Stimulated activated CD4-positive, alpha-beta T cell treated with anti-CD3 and anti-CD28 coated beads, Interleukin-2, amount 100 ng/mL, for 24 hours (primary cell): ENCODE measurements at regions not wholly inside any gene's neighbourhood (a gene's known extent, or its start where the extent isn't known, plus 50 kb on each side); places are given as distances from the start of the nearest gene placed in this dataset.

Source experiments
- DNase-seq, 2 donors: peaks; one replicate each; pipeline ENCODE4 v3.0.0-alpha.2; 2020

DNA sequence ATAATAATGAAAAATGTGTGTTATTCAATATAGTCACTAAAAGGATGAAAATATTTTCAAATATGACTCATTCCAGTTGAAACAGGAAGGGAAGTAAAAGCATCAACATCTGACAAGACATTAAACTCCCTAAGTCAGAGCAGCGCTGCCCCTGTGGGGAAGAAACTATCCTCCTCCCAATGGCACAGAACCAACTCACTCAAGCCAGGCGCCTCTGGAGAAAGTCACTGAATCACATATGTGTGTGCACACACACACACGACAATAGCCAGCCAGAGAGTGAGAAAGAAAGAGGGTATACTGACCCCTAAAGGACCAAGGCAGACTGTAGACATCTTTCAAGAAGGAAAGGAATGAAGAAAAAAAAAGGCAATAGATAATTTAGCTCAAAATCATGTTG is 126.9 kb downstream of the SETD4 start:
- no peak for DNase-seq

DNA sequence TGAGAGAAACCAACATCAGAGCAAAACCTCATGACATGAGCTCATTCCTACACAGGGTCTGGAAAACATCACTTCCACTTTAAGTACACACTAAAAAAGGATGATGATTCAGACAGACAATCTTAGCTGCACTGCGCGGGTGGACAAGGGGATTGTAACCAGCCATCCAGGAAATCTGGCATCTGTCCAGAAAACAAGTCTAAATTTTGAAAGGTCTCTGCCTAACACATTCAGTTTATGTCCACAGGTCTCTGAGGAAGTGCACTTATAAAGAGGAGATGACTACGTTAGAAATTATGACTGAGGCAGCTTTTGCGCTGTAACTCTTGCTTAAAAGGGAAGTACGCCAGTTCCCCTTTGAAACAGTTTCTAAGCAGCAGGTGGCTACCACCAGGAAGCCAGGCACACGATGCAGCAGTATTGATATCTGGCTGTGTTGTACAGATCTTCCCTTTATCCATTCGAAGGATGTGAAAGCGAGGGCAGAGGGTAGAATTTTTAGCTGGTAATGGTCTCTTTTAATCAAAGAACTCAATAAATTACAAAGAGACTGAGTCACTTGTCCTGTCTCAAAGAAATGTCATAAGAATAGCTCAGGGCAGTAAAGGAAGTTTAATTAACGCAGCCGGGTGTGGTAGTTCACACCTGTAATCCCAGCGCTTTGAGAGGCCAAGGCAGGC is 128.0 kb downstream of the SETD4 start:
- DNase-seq, result no peak

DNA sequence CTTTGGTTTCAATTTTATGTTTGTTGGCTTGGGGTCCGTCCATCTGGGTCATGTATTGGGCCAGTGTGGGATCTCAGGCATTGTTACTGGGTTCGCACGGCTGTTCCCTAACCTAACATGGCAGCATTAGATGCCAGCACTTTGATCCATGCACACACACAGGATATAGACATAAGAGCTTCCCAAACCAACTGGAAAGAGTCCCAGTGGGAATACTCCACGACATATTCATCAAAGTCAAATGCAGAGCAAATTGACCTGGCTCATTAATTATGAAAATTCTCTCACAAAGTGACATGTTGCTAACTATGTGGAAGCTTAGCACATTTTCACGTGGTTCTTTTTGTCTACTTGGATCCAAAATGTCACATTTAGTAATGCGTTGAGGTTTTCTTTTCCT is 130.4 kb downstream of the SETD4 start:
- no peak for DNase-seq

DNA sequence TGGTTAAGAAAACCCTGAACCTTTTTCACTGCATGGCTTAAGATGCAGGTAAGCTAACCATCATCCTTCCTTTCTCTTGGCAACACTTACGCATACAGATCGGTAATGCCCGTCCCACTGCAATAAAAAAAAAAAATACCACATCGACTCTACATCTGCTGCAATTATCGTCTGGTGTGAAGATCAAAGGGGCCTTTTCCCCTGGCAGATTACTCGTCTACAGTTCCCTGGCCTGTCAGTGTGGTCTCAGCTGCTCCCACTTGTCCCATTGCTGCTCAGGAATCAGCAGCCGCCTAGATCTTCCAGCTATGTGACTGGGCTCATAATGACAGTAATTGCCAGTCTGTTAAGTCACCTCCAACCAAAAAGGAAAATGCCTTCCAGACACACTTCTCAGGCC is 133.1 kb downstream of the SETD4 start:
- DNase-seq, result no peak

DNA sequence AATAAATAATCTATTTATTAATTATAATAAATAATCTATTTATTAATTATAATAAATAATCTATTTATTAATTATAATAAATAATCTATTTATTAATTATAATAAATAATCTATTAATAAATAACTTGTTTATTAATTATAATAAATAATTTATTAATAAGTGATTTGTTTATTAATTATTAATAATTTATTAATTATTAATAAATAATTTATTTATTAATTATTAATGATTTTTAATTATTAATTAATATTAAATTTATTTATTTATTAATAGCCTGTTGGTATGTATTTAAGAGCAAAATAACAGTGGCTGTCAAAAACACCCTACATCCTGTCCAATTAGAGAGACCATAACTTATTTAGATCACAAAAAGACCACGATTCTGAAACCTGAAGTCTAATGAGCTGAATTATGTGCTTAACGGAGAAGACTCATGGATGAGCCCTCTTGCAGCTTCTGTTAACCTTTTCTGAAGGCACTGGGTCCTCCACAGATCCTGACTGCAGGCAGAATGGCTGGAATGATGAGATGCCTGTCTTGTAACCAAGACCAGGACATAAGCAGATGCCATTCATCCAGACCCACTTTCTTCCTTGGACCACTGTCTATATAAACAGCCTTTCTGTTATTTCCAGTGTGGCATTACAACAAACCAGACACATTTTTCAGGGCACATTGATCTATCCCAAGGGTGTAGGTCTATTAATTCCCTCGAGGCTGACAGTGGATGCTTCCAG is 134.2 kb downstream of the SETD4 start:
- DNase-seq, result no peak

DNA sequence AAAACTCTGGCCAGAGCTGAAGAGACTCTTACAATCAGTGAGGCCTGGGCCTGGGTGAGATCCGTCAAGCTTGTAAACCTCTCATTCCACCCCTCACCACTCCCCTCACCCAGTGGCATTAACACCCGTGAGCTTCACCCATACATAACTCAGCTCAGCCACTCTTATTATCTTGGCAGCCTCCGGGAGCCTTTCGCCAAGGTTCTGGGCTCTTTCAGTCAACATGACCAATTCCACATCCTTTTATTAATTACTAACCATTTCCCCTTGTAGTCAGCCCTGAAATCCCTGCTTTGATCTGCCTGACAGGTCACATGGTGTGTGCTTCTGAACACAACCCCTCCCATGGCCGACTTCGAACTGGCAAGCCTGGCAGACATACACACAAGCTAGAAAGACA is 134.8 kb downstream of the SETD4 start:
- DNase-seq, result peak in 1 of 2 donors; percentile 19

DNA sequence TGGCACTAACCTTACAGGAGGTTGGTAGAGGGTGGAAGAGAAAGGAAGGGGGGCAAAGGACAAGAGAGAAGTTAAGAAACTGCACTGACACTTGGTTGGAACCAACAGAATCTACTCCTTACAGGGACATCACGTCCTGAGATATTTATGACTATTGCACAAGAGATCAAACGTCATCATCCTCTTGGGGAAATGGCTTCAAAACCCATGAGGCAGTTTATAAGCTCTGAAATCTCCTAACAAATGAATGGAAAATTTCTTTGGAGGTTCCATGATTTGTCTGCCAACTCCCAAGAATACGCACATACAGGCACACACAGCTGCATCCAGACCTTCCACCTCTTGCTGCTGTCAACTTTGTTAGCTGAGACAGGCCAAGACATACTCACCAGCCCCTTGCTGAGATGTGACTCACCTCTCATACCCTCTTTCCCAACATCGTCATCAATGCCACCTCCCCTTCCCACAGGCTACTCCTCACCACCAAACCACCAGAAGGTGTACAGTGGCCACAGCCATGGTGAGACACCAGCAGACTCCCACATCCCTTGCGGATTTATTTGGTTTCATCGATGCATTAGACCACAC is 135.5 kb downstream of the SETD4 start:
- DNase-seq, result no peak

DNA sequence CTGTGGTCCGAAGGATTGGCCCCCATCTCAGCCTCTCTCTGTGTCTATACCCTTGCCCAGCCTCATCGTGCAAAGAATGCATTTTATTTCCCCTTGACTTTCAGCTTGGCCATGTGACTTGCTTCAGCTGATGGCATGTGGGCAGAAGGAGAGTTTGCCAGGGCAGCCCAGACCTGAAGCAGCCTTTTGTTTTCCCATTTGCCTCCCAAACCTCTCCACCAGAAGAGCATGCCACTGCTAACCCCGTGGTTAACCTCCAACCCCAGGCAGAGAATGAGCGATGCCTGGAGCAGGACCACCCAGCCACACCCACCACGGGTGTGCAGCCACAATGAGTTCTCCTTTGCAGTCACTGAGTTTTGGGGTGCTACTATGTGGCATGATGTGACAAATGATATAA is 136.4 kb downstream of the SETD4 start:
- DNase-seq, result no peak

DNA sequence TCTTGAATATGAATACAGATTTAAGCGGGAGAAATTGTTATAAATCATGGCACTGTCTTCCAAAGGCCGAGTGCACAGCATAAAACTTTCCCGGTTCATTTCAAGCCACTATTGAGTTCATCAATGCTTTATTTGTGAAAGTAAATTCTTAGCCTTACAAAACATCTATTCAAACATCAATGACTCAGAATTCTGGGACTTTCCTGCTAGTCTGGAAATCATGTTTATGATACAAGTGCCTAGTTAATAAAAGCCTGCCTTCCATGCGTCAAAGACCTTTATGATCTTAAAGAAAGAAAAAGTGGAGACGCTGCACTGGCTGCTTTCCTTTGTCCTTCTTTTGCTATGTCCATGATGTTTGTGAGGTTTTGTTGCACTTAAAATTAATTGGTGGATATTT is 137.7 kb downstream of the SETD4 start:
- DNase-seq, result no peak

DNA sequence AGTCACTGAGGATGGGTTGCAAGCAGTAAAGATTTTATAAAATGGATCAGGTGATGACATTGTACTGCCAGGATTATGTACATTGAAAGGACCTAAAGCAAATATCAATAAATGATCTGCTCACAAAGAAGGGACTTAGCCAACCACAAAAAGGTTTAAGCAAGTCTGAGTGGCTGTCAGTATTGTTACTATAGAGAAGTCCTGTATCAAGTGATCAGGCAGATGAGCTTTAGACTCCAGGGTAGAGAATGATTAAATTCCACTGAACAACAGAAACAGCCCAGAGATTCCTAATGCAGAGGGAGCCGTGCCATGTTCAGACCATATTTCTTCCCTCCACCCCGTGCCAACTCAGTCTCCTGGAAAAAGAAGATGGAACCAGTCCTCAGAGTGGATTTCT is 138.9 kb downstream of the SETD4 start:
- no peak for DNase-seq

DNA sequence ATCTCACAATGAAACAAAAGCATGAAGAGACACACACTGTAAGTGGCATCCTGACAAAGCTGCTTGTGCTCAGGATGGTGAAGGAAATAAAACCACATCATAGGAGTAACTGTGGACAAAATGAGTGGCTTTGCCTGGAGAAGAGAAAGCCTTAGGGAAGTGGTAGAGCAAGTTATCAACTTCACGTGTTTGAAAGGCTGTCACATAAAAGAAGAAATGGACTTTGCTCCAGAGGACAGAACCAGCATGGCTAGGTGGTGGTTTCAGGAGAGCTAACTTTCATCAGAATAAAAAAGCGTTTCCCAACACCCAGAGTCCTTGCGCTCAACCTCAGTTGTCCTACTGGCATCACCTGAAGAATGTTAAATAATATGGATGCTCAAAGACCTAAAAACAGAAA is 139.9 kb downstream of the SETD4 start:
- DNase-seq, result no peak

DNA sequence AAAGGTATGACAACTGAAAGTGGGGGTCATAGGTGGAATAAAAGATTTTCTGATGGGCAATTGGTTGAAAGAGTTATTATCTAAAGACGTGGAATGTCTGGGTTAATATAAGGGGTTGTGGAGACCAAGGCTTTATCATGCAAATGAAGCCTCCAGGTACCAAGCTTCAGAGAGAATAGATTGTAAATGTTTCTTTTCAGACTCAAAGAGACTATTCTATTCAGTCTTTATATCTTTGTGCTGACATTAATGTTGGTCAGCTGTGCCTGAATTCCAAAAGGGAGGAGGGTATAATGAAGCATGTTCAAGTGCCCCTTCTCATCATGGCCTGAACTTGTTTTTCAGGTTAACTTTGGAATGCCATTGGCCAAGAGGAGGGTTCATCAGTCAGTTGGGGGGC is 145.3 kb downstream of the SETD4 start:
- no peak for DNase-seq

DNA sequence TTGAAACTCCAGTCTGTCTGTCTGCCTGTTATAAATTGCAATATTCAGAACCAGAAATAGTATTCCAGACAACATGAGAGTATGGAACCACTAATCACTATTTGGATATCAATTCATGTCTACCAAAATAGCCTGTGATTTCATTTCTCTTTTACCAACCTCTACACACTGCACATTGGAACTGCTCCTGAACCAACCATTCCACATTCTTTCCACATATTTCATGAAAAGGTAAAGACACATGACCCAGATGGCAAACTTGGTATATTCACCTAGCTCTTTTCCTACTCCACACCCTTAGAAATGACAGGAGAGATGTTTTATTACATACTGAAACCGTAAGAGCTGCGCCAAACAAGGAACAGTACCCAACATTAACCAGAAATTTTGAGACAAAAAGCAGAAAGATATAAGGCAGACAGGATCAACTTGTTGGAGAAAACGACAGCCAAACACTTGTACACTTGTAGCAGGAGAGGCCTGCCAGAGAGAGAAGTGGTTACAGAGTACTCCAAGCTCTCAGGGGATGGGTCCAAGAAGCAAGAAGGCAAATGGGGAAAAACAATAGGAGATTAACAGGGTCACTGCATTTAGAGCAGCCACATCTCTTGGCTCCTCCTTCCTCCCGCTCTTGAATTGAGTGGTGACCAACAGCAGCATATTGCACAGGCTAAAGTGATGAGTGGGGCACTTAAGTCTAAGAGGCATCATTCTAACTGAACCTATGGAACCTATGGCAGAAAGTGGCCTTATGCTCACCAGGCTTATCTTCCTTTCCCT is 148.7 kb downstream of the SETD4 start:
- DNase-seq, result no peak

DNA sequence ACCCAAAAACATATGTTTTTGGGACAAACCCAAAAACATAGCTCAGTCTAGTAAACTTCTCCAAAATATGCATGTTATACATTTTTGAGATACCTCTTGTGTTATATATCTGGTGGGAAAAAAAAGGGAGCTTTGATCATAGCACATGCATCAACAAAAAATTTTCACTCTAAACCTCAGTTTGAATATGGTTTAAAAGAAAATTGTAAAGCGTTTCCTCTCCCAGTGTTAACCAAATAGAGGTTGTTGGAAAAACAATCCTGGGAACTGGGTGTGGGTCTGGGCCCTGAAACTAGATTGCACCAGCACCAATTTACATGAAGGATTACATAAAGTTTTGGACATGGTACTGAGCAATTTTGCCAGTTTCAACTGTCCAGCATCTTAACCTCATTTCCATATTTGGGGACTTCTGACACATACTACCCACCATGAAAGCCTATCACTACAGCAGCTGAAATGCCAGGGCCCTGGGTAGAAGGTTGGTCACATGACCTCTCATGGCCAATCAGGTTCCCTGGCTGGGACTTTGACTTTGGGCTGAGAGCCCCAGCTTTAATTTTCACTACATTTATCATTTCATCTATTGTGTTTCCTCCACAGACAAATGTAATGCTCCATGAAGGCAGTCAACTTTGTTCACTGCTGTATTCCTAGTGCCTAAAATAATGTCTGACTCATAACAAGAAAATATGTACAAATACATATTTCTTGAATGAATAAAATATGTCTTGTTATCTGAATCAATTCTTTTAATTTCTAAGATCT is 150.7 kb downstream of the SETD4 start:
- DNase-seq, result no peak

DNA sequence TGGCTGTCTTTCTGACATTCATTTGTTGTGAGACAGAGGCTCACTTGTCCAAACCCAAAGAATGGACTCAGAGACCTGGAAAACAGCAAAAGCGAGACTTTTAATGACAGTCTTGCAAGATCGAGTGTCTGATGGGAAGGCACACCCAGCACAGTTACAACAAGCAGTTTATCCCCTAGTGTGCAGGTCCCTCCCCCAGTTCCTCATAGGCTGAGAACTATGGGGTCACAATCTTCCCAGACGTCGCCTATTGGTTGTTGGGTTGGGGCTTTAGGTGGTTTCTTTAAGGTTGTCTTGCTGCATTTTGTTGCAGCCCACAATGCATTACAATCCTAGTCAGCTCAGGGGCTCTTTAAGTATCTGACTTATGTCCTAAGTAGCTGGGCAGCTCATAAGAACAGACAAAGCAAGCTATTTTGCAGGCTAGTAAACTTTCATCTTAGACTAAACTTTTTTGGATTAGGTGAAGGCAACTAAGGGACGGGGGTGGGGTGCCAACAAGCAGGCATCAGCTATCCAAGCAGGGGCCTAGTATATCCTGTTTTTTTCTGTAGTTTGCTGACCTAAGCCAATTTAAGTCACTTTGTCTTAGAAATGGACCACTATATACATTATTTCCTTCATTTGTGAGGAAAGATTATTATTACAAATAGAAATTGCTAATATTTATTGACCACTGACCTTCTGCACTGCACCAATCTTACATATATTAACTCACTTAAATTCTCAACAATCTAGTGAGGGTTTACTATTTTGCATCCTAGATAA is 151.8 kb downstream of the SETD4 start:
- no peak for DNase-seq

DNA sequence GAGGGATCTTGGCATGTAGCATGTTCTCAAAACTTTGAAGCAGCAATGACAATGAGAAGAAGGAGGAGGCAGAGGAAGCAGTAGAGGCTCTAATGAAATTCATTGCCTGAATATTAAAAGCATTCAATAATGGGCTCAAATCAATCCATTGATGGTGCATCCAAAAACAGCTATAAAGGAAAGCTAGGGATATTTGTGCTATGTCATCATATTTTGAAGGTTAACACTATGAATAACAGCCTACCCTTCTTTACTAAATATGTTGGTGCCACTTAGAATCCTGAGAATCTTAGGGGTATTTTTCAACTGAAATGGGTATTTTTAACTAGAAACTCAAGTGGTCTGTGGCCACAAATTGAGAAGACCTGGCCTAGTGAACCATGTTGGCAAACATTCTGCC is 153.7 kb downstream of the SETD4 start:
- no peak for DNase-seq

DNA sequence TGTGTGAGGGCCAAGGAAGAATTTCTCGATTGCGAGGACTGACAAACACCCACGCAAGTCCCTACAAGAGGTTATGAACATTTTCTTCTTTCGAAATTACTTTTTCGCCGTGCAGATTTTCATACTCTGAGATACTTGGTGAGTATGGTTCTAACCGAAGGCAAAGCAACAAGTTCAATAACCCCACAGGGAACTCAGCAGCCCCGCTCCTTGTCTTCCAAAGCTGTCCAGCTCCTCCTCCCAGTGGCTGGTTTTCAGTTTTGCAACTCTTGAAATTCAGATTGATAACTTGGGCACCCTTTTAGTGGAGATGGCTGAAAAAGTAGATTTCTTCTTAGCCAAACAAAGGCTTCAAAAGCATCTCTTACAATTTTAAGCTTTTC is 154.4 kb downstream of the SETD4 start:
- no peak for DNase-seq

DNA sequence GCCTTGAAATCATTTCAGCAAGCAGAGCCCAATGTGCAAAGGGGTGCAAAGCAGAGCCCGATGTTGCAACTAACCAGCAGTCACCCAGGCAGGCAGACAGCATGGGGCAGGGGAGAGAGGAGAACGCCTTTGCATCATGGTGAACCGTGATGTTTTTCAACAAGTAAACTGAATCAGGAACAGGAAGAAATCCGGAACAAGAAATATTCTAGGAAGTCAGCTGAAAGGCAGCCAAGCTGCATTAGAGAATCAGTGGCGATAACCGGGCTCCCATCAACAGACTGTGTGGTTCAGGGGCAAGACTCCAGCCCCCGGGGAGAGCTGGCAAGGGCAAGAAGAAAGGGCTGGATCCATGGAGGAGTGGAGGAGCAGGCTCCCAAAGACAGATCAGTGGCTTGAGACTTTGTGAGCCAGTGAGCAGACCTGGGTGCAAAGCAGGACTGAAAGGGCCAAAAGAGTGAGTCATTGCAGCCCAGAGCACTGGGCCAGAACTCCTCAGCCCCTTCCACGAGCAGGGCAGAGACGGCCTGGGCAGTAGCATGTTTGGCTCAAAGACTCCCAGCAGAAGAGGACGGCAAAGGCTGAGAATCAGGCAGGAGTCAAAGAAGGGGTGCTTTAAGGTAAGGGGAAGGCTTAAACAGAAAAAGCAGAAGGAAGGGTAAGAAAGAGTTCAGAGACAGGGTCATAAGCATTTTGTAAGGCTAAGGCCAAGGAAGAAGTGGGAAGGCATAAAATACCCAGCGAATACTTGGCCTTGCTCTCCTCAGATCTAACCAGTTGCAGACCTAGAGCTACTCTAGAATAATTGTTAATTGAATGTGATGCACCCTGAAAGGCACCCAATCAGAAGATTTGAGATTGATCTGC is 155.0 kb downstream of the SETD4 start:
- no peak for DNase-seq

DNA sequence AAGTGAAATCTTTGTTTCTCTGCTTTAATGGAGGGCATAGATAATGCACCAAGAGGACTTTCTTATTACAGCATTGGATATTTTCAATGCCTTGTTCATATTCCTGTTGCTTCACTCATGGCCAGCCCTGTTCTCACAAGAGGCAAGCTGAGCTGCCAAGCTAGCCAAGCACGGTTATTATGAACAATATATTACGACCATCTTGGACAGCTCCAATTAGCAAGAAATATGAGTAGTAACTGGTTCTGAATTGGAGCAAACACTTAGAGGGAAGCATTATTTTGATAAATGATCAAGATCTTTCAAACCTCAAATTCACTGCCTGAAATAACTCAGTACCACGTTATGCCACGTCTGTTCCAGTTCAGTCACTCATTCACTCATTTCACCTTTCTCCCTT is 159.8 kb downstream of the SETD4 start:
- DNase-seq, result no peak

DNA sequence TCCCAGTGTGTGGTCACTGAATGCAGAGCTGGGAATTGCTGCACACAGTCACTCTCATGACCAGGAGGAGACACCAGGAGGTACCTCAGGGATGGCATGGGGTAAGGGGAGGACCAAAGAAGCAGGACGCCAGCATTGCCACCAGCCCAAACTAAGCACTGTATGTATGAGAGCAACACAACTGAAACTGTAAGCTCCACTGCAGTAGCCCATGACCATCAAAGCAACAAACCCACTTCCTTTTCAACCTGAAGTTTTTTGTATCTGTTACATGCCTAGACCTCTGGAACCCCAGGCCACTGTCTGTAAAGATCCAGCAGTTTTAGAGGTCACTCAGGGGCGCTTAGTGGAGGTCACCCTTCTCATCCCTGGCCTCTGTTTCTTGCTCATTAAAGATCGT is 164.3 kb downstream of the SETD4 start:
- no peak for DNase-seq

DNA sequence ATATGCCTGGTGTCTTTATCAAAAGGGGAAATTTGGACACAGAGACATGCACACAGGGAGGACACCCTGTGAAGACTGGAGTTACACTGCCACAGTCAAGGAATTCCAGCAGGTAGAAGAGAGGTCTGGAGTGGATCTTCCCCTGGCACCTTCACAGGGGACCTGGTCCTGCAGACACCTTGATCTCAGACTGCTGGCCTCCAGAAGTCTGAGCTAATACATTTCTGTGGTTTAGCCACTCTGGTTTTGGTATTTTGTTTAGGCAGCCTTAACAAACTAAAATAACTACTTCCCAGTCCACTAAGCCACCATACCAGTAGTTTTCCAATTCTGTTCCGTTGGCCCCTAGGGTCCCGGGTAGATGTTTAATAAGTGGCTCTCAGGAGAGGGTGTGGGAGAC is 164.7 kb downstream of the SETD4 start:
- no peak for DNase-seq
